GM12892 (cell line): ENCODE measurements at regions not wholly inside any gene's neighbourhood (a gene's known extent, or its start where the extent isn't known, plus 50 kb on each side); places are given as distances from the start of the nearest gene placed in this dataset.

ENCODE experiments used
- DNase-seq: peaks from one replicate; pipeline ENCODE4 v3.0.0; 2011; ENCODE audit not compliant: insufficient read length
- FAIRE-seq: peaks from 2 replicates; lab custom pipeline; 2011; peaks lifted over from hg19 to GRCh38; lab: Jason Lieb, UNC
- POLR2A ChIP-seq: IDR thresholded peaks from 2 replicates; pipeline ENCODE4 v1.6.1; 2011; ENCODE audit warnings: low read depth, low read length, control low read depth
- POLR2AphosphoS5 ChIP-seq: IDR thresholded peaks from 2 replicates; pipeline ENCODE4 v1.6.1; 2011; ENCODE audit warnings: low read depth, low read length, control low read depth
- TAF1 ChIP-seq: IDR thresholded peaks from 2 replicates; pipeline ENCODE4 v1.6.1; 2011; ENCODE audit warnings: low read depth, mild to moderate bottlenecking, control low read depth, low read length, borderline replicate concordance

DNA sequence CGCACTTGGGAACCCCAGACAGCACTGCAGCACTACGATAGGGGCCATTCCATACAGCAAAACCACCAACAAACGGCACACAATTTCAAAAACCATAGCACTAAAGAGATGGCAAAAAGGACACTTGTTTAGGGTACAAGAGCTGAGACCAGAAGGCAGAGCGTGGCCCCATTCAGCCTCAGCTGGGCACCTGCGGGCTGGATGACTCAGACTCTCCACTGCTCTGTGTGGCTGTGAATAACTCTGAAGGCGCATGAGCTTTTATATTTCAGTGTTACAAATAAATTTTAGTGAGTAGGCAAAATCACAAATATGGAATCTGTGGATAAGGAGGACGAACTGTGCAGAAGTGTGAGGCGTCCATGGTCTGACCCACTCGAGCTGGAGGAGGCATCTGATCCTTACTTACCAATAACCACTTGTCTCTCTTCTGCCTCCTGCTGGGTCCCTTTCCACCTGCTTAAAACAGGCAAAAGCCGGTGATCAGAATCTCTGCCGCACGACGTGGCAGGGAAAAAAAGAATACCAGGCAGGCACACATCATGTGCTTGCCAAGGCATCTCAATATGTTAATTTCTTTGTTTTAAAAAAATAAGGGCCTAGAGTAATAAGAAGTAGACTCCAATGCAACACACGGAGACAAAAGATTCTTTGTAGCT lies 325.7 kb downstream of the SHANK2 start:
- no peak for TF ChIP-seq TAF1
- TF ChIP-seq POLR2AphosphoS5: no peak
- no peak for TF ChIP-seq POLR2A
- FAIRE-seq: no peak
- no peak for DNase-seq

- no peak for DNase-seq
- TF ChIP-seq POLR2AphosphoS5: no peak
- no peak for TF ChIP-seq TAF1
- TF ChIP-seq POLR2A: no peak
- no peak for FAIRE-seq
Measured at GRCh38 chr11:70928854-70929598, 323.4 kb downstream of the SHANK2 start.

DNA sequence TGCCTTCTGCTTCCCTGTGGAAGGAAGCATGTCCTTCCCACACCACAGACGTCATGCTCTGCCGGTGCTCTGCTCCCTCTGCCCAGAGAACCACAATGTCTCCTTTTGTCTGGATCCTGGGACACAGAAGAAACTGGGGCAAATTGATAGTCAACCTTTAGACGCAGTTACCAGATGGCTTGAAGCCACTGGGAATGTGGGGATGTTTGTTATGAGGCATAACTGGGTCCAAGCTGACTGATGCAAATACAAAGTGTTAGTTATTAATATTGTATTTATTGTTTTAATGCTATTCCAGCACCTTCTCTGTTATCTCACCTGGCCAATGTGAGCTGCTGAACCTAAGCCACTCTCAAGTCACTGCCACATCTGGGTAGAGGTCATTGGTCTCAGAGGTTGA lies 322.2 kb downstream of the SHANK2 start:
- TF ChIP-seq POLR2A: no peak
- no peak for TF ChIP-seq POLR2AphosphoS5
- TF ChIP-seq TAF1: no peak
- DNase-seq (no peak), FAIRE-seq (no peak)

- FAIRE-seq: no peak
- TF ChIP-seq TAF1 (no peak), POLR2AphosphoS5 (no peak), POLR2A (no peak)
- no peak for DNase-seq
Measured at GRCh38 chr11:70931430-70931829, 320.9 kb downstream of the SHANK2 start.

DNA sequence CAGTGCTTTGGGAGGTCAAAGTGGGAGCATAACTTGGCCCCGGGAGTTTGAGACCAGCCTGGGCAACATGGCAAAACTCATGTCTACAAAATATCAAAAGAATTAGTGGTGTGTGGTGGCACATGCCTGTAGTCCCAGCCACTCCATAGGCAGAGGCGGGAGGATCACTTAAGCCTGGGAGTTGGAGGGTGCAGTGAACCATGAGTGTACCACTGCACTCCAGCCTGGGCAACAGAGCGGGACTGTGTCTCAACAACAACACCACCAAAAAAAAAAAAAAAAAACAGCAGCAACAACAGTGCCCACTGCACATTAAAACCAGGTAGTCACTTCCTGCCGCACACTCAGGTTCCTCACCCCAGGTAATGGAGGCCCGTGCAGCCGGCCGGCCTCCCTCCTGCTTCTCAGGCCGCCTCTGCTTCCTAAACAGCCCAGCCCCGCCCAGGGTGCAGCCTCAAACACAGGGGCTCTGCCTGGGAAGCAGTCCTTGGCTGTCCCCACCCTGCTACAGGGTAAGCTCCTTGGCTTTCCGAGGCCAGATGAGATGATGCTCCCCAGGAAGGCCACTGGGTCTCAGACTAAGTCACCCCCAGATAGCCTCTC lies 318.3 kb downstream of the SHANK2 start:
- DNase-seq (no peak), FAIRE-seq (no peak)
- TF ChIP-seq POLR2A (no peak), TAF1 (no peak), POLR2AphosphoS5 (no peak)

GRCh38 chr11:70935006-70935768 lies 317.2 kb downstream of the SHANK2 start:
- FAIRE-seq: no peak
- DNase-seq: no peak
- no peak for TF ChIP-seq TAF1
- no peak for TF ChIP-seq POLR2A
- TF ChIP-seq POLR2AphosphoS5: no peak

DNA sequence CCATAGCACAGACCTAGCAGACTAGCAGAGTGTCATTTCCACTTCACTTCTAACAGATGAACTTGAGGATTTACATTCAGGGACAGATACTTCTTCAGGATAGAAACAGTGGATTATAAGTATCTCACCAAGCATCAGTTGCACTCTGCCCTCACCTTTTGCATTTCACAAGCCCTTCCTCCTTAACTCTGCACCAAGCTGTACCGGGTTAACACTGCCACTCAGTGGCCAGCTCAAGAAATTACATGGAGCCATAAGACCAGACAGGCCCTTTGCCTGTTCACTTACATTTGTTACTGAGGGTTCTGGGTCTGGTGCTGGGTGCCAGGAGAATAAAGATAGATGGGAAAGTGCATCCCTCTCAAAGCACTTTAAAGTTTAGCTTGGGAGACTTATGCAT lies 309.8 kb downstream of the SHANK2 start:
- DNase-seq (no peak), FAIRE-seq (no peak)
- no peak for TF ChIP-seq POLR2AphosphoS5
- TF ChIP-seq TAF1: no peak
- no peak for TF ChIP-seq POLR2A

DNA sequence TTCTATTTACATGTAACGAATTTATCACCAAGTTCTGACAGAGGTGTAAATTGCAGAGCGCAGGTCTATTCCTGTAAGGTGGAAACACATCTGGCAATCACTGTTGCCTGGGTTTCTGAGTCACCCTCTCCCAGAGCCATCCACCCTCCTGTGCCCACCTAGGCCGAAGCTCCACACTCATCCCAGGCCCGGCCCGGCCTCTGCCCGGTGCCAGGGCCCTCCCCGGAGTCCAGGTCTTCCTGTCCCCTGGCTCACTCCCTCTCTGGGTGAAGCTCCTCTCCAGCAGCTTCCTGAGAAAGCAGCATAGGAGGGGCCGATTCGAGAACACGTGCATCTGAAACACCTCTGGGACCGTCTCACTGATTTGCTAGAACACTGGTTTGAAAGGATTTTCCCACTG lies 308.2 kb downstream of the SHANK2 start:
- no peak for TF ChIP-seq TAF1
- no peak for TF ChIP-seq POLR2A
- TF ChIP-seq POLR2AphosphoS5: no peak
- no peak for DNase-seq
- no peak for FAIRE-seq

GRCh38 chr11:70944636-70945035 lies 307.7 kb downstream of the SHANK2 start:
- FAIRE-seq (no peak), DNase-seq (no peak)
- no peak for TF ChIP-seq POLR2A
- no peak for TF ChIP-seq TAF1
- no peak for TF ChIP-seq POLR2AphosphoS5

- no peak for TF ChIP-seq POLR2A
- no peak for TF ChIP-seq TAF1
- no peak for TF ChIP-seq POLR2AphosphoS5
- FAIRE-seq (no peak), DNase-seq (no peak)
Measured at GRCh38 chr11:70948398-70948797, 304.0 kb downstream of the SHANK2 start.

- FAIRE-seq (no peak), DNase-seq (no peak)
- TF ChIP-seq POLR2AphosphoS5 (no peak), TAF1 (no peak), POLR2A (no peak)
Measured at GRCh38 chr11:70948855-70949531, 303.4 kb downstream of the SHANK2 start.
